ENCODE measurements at regions not wholly inside any gene's neighbourhood (a gene's known extent, or its start where the extent isn't known, plus 50 kb on each side); places are given as distances from the start of the nearest gene placed in this dataset.

GRCh38 chr12:107411792-107412535 lies 273.6 kb upstream of the PWP1 start:
- DNase-seq: no peak
- intact Hi-C loops (cut with DNase I): no loop called here

DNA sequence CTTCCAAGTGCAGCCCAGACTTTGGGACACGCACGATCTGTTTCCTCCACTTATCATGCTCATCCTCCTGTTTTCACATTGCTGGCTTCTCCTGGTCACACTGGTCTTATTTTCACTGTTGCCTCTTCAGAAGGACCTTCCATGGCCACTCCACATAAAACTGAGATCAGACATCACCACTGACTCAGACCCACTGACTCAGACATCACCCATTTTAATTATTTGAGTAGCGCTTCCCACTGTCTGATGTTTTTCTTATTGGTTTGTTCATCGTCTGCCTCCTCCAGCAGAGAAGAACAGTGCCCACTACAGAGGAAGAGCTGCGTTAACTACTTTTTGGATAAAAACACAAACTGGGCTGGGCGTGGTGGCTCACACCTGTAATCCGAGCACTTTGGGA lies 270.5 kb upstream of the PWP1 start:
- intact Hi-C loops (cut with DNase I): no loop called here
- no peak for DNase-seq

- no peak for DNase-seq
- intact Hi-C loops (cut with DNase I): no loop called here
These were observed 269.8 kb upstream of the PWP1 start for GRCh38 chr12:107415834-107416233.

- intact Hi-C loops (cut with DNase I): no loop called here
- DNase-seq: no peak
These were observed 268.6 kb upstream of the PWP1 start for GRCh38 chr12:107417004-107417403.

GRCh38 chr12:107418981-107419380 lies 266.6 kb upstream of the PWP1 start:
- intact Hi-C loops (cut with DNase I): no loop called here

GRCh38 chr12:107423531-107423930 lies 262.1 kb upstream of the PWP1 start:
- intact Hi-C loops (cut with DNase I): no loop called here
- no peak for DNase-seq

More at GRCh38 chr12:107418981-107419380, 266.6 kb upstream of the PWP1 start:
- DNase-seq: no peak

DNA sequence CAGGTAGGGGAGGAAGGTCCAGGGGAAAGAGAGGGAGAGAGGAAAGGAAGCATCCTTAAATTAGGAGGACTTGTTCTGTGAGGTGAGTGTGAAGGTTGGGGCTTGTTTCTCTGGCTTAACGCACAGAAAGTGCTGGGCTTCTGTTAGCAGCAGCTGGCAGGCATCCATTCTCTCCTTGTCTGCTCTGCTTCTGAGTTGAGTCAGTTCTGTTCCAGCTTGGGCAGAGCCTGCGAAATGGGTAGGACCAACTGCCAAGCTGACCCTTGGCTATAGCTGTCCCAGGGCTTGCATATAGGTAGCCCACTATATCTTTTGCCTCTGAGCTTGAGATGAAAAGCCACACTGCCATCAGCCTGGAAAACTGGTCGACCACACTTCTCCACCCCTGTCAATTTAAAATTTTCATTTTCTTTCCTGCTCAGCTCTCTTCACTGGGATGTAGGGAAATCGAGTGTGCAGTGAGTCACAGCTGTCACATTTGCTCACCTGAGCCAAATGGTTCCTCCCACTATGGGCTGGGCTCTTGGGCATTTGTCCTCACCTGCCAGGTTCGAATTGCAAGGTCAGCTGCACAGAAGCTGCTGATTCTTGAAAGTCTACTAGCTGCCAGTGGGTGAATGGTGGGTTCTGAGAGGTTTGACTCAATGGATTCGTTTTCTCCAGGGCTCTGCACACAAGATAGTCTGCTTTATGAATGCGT lies 256.4 kb upstream of the PWP1 start:
- intact Hi-C loops (cut with DNase I): no loop called here
- DNase-seq: no peak

- intact Hi-C loops (cut with DNase I): no loop called here
- DNase-seq: no peak
These were observed 253.7 kb upstream of the PWP1 start for GRCh38 chr12:107431942-107432341.

GRCh38 chr12:107435072-107435471 lies 250.5 kb upstream of the PWP1 start:
- DNase-seq: no peak

DNA sequence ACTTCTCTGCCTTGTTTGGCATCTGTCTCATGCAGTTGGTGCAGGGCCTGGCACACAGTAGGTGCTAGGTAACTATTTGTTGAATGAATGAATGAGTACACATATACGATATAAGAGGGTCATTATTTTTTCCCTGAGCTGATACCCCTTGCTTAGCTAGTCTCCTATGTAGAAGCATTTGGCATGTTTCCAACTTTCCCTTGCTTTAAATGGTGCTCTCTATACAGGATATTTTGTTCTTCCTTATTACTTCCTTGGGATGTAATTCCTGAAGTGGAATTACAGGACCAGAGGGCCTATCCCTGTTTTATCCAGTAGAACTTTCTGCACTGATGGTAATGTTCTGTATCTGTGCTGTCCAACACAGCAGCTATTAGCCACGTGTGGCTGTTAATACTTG lies 250.1 kb upstream of the PWP1 start:
- intact Hi-C loops (cut with DNase I): no loop called here
- DNase-seq: no peak

More at GRCh38 chr12:107435072-107435471, 250.5 kb upstream of the PWP1 start:
- intact Hi-C loops (cut with DNase I): no loop called here

GRCh38 chr12:107436376-107436775 lies 249.2 kb upstream of the PWP1 start:
- intact Hi-C loops (cut with DNase I): no loop called here

DNA sequence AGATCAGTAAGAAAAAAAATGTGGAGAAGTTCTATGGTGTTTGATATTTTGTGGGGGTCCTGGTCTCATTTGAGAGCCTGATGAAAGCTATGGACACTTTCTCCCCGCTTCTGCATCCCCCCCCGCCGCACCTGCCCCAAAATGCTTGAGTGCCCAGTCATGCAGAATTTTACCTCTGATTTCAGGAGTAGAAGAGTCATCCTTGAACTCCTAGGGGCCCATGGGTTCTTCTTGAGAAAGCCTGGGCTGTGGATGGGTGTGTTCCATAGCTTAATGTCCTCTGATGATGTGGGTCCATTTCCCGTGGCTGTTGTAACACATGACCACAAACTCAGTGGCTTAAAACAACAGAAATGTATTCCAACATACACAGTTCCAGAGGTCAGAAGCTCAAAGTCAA lies 248.8 kb upstream of the PWP1 start:
- no peak for DNase-seq
- intact Hi-C loops (cut with DNase I): no loop called here

More at GRCh38 chr12:107436376-107436775, 249.2 kb upstream of the PWP1 start:
- no peak for DNase-seq

GRCh38 chr12:107437954-107438353 lies 247.6 kb upstream of the PWP1 start:
- intact Hi-C loops (cut with DNase I): no loop called here
- DNase-seq: no peak

GRCh38 chr12:107439026-107439738 lies 246.4 kb upstream of the PWP1 start:
- DNase-seq: no peak
- intact Hi-C loops (cut with DNase I): no loop called here

- no peak for DNase-seq
- intact Hi-C loops (cut with DNase I): no loop called here
These were observed 245.0 kb upstream of the PWP1 start for GRCh38 chr12:107440606-107441005.

DNA sequence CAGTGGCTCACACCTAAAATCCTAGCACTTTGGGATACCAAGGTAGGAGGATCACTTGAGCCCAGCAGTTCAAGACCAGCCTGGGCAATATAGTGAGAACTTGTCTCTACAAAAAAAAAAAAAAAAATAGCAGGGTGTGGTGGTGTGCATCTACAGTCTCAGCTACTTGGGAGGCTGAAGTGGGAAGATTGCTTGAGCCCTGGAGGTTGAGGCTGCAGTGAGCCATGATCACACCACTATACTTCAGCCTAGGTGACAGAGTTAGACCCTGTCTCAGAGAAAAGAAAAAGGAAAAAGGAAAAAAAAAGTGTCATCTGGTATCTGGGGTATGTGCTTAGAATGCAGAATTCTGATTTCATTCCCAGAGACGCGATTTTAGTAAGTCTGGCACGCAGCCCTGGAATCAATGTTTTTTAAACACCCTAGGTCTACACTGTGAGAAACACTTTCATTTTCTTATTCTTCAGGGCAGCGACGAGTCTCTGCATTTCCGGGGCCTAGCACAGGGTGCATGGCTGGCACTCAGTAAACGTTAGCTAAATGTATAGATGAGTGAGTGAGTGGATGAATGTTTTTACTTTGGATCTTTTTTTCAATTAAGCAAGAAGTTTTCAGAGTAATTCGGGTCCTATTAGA lies 243.8 kb upstream of the PWP1 start:
- intact Hi-C loops (cut with DNase I): no loop called here
- DNase-seq: peak in 2 of 42 donors; percentile 2 to 43

DNA sequence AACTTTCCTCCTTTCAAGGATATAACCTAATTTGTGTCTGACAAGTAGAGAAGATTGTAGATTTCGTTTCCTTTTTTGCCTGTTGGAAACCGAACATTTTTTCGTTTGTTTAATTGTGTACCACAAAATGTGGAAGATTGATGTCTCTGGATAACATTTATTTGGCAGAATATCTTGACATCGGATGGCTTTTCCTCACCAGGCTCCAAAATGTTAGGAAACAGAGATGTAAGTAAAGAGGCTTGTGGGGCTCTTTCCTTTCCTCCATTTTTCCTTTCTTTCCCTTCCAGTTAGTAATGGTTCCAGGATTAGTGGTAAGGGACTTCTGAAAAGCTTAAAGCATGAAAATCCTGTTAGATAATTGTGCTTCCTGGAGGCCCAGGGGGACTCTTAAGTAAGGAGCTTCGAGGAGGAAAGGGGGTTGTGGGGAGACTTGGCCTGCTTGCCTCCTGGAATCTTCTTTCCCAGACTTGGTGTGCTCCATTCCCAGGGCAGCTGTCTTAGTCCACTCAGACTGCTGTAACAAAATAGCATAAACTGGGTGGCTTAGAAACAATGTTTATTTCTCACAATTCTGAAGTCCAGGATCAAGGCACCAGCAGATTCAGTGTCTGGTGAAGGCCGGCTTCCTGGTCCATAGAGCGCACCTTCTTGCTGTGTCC lies 243.1 kb upstream of the PWP1 start:
- intact Hi-C loops (cut with DNase I): no loop called here
- no peak for DNase-seq

DNA sequence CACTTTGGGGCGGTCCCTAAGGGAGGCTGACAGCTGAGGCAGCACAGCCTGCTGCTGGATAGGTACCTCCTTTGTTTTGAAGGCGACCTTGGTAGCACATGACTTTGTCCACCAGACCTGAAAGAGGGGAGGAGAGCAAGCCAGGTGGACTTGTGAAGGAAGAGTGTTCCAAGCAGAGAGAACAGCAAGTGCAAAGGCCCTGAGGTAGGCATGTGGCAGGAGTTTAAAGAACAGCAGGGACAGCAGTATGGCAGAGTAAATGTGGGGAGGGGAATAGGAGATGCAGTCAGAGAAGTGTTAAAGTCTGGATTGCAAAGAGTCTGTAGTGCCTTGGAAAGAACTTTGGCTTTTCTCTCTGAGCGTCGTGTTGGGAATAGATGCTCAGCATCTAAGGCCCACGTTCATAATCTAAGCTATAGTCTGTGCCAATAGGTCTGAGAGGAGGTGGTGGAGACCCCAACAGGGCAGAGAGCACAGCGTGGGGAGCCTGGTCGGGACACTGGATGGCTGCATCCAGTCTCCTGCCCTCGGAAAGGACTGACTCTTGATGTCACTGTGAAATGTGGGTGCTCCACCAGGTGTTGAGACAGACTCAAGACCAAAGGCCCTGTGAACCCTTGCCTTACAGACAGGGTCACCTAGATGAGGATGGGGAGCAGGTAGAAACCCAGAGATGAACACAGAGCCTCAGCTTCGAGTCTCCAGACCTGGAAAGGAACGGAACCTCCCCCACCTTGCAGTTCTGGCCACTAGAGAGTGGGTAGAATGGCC lies 242.1 kb upstream of the PWP1 start:
- intact Hi-C loops (cut with DNase I): no loop called here
- DNase-seq: no peak
